Right ventricle myocardium superior (tissue), 1 donor: ENCODE measurements at regions not wholly inside any gene's neighbourhood (a gene's known extent, or its start where the extent isn't known, plus 50 kb on each side); places are given as distances from the start of the nearest gene placed in this dataset.

ENCODE experiments used
- ATAC-seq: fragments of 200-7000 bp; cut with Tn5 transposase; one replicate; pipeline ENCODE4 v1.9.1; 2020; ENCODE audit warnings: mild to moderate bottlenecking; ENCODE audit not compliant: poor library complexity
- DNase-seq: peaks from one replicate; pipeline ENCODE4 v3.0.0-alpha.2; 2020
- intact Hi-C: fragments of 100-400 bp; cut with DNase I; formaldehyde crosslinking; loops from one replicate; pipeline ENCODE4 v1.11.2; 2022
- donor health status: DM: no; HTN: yes; CAD: no; lungs with severe emphysema.

DNA sequence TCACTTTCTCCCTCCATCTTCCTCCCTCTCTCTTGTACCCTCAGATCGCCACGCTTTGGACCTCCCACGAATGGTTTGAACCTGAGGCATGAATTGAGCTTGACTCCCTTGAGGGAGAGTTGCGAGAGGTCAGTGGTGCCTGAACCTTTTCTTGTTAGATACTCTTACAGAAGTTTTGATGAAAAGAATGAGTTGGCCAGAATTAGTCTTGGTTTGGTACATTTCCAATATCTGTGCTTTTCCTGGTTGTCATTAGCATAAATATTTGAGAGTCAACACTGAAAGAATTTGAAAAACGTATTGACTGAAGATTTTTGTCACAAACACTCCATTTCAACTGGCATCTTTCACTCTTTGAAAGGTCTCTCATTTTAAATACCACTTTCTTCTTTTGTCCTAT is 510.6 kb upstream of the DIPK2B start:
- DNase-seq (no peak), ATAC-seq (no peak)
- intact Hi-C loops: no loop called here

- intact Hi-C loops: no loop called here
- DNase-seq (no peak), ATAC-seq (no peak)
Observed at GRCh38 chrX:45710081-45710801, 509.6 kb upstream of the DIPK2B start.

DNA sequence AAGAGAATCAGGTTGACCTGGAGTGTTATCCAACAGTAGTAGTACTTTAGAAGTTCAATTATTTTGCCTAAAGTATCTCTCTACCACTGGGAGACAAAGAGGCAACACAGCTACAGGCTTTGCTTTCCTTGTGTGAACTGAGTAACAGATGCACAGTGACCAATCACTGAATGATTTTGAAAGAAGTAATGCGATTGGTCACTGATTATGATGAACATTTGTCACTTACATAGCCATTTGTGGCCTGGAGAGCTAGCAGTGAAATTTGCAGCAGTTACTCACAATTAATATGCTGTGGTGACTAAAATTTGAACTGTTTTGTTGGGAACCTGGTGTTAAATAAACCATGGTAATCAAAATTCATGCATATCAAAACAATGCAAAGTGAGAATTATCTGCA is 508.7 kb upstream of the DIPK2B start:
- ATAC-seq (no peak), DNase-seq (no peak)
- intact Hi-C loops: no loop called here

DNA sequence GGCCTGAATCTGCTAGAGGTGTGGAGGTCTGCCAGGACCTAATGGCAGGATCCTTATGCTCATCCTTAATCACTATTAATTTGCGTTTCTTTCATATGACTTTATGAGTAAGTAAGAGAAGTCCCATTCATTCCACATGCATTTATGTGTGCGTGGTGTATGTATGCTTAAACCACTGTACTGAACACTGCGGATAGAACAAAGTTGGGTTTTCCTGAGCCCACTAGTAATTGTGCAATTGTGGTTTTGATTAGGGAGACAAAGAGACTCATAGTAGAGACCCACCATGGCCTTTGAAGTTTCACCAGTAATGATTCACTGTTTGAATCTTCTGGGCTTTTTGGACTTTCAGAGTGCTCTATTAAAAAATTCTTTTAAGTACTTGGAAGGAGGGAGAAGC is 498.5 kb upstream of the DIPK2B start:
- DNase-seq (no peak), ATAC-seq (no peak)
- intact Hi-C loops: no loop called here

DNA sequence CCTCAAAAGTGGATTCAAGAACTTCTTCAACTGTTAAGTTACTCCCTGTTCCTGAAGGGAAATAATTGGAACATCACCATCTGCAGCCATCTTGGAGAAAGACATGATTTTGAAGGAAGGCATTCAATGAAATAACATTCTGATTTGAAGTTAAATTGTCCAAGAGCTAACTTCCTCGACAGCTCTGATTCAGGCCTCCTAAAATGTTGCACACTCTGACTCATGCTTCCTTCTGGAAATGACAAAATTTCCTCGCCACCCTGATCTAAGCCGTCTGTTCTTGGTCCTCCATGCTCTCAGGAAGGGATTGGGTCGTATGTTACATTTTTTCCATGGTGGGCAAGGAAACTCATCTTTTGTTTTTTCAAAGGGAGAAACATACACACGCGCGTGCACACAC is 496.9 kb upstream of the DIPK2B start:
- ATAC-seq (no peak), DNase-seq (no peak)
- intact Hi-C loops: no loop called here

GRCh38 chrX:45696736-45697135 is 496.1 kb upstream of the DIPK2B start:
- ATAC-seq: no peak

GRCh38 chrX:45689971-45690370 is 489.3 kb upstream of the DIPK2B start:
- ATAC-seq: no peak
- no peak for DNase-seq
- intact Hi-C loops: no loop called here

More at GRCh38 chrX:45696736-45697135, 496.1 kb upstream of the DIPK2B start:
- intact Hi-C loops: no loop called here
- DNase-seq: no peak

DNA sequence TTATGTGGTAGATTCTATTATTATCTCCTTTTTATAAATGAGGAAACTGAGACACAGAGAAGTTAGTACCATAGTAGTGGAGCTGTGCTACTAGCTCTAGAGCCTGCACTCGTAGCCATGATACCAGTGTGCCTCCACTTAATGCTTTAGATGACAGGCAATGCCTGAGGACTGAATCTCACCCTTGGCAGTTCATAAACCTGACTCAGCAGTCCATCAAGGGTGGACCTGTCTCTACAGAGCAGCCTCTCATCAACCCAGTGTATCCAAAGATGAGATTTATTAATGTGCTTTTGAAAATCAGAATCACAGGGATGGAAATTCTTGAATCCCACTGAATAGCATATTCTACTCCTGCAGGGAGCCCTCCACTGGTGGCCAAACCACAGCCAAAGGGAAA is 483.2 kb upstream of the DIPK2B start:
- ATAC-seq: no peak
- DNase-seq: no peak
- intact Hi-C loops: no loop called here

DNA sequence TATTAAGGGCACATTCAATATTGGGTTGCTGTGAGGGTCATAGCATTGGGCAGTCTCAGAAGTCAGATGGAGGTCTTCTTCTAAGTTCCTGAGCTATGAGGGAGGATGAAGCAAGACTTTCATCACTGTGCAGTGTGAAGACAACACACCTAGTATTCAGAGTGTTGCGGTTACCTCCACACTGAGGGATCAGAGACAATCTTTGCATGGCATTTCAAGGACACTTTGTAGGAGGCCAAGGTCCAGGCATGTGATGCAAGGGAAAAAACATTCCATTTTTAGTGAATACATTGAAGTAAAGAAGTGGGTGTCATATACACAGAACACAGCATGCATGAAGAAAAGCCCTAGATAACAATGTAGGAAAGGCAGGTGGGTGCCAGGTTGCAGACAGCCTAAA is 481.2 kb upstream of the DIPK2B start:
- DNase-seq: no peak
- ATAC-seq: no peak
- intact Hi-C loops: no loop called here

DNA sequence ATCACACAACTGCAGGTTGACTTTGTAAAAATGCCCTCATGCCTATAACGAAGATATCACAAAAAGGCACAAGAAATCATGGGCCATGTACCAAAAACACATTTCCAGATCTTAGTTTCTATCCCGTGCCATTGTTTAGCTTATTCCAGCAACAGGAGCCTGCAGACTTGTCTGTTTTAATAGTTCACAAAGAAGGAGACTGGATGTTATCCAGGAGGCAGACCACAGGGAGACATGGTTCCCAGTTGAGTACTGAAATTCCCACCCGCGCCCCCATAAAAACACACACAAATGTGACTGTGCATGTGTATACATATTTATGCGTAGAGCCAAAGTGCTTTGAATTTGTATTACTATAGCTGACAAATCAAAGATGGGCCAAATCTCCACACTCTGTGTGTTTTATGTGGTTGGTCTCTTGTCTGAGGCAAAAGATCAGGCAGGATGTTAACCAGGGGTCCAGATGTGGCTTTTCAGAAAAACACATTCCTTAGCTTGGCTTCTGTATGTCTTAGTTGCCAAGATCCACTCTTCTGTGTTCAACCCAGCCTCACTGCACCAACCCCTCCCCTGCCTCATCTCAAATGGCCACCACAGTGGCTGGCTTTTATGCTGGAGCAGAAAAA is 469.2 kb upstream of the DIPK2B start:
- DNase-seq: no peak
- ATAC-seq: no peak
- intact Hi-C loops: no loop called here

- DNase-seq (no peak), ATAC-seq (no peak)
- intact Hi-C loops: no loop called here
Observed at GRCh38 chrX:45668686-45669443, 468.2 kb upstream of the DIPK2B start.

GRCh38 chrX:45667666-45668065 is 467.0 kb upstream of the DIPK2B start:
- DNase-seq (no peak), ATAC-seq (no peak)
- intact Hi-C loops: no loop called here

- DNase-seq: no peak
- intact Hi-C loops: no loop called here
- ATAC-seq: no peak
Observed at GRCh38 chrX:45664727-45665290, 464.1 kb upstream of the DIPK2B start.

DNA sequence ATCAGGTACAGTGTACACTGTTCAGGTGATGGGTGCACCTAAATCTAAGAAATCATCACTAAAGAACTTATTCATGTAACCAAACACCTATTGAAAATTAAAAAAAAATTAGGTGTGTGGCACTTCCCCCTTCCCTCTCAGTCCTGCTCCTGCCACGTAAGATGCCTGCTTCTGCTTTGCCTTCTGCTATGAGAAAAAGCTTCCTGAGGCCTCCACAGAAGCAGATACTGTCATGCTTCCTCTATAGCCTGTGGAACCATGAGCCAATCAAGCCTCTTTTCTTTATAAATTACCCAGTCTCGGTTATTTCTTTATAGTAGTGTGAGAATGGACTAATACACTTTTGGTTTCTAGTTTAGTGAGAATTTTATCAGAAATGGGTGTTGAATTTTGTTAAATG is 459.8 kb upstream of the DIPK2B start:
- ATAC-seq: no peak
- DNase-seq: no peak
- intact Hi-C loops: no loop called here

- intact Hi-C loops: no loop called here
- DNase-seq (no peak), ATAC-seq (no peak)
Observed at GRCh38 chrX:45633419-45633818, 432.7 kb upstream of the DIPK2B start.

DNA sequence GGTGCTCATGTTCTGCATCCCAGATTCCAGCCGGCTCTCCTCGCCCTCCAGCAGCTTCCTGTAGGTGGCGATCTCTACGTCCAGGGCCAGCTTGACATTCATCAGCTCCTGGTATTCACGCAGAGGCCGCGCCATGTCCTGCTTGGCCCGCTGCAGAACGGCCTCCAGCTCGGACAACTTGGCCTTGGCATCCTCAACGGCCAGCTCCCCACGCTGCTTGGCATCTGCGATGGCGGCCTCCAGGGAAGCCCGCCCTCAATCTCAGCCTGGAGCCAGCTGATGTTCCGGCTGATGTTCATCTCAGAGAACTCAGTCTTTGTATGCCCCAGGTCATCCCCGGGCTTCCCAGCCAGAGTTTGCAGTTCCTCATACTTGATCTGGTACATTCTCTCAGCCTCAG is 431.8 kb upstream of the DIPK2B start:
- intact Hi-C loops: no loop called here
- DNase-seq (no peak), ATAC-seq (no peak)

- ATAC-seq (no peak), DNase-seq (no peak)
- intact Hi-C loops: no loop called here
Observed at GRCh38 chrX:45630078-45630477, 429.4 kb upstream of the DIPK2B start.

DNA sequence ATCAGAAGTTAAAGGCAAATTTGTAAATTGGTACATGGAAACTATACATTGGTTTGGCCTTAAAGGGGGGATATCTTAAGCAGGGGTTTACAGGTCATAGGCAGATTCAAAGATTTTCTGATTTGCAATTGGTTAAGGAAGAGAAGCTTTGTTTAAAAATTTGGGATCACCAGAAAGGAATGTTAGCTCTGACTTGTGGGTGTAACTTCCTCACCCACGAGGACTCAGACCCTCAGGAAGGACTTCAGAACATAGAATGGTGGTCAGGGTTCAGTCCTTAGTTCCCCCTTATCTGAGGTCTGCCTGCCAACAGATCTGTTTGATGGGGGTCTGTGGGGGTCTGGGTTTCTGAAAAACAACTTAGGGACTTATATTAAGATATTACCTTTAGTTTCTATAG is 427.4 kb upstream of the DIPK2B start:
- DNase-seq: no peak
- no peak for ATAC-seq
- intact Hi-C loops: no loop called here

- DNase-seq (no peak), ATAC-seq (no peak)
- intact Hi-C loops: no loop called here
Observed at GRCh38 chrX:45623266-45623665, 422.6 kb upstream of the DIPK2B start.

DNA sequence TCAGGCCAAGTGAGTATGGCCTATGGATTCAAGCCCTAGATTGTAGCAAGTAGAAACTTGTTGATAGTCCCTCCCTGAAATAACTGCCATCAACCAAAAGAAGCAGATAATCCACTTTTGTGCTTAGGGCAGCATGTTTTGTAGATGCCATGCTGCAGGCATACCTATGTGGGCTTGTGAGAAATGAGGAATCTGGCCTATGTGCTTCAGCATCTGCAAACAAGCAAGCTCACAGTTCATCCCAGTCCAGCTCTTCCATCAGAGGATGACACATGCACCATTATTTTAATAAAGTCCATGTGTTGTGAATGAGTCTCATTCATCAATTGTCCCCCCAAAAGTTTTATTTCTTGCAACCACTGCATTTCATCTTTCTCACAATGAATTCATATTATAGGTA is 421.9 kb upstream of the DIPK2B start:
- DNase-seq (no peak), ATAC-seq (no peak)
- intact Hi-C loops: no loop called here
